ENCODE measurements at regions not wholly inside any gene's neighbourhood (a gene's known extent, or its start where the extent isn't known, plus 50 kb on each side); places are given as distances from the start of the nearest gene placed in this dataset.
"Not testable (repeated sequence)": the region's sequence is repeated elsewhere in the genome, so short reads cannot be mapped to it uniquely, and the experiment has no call there.

GRCh38 chr10:95137990-95138625, 55.9 kb upstream of the ACSM6 start:
- DNase-seq (ENCODE audit: low read depth), result not testable (repeated sequence)

GRCh38 chr10:95134490-95134889, 59.5 kb upstream of the ACSM6 start:
- no peak for DNase-seq (ENCODE audit: low read depth)

GRCh38 chr10:95133997-95134396, 60.0 kb upstream of the ACSM6 start:
- peak; percentile 2 for DNase-seq (ENCODE audit: low read depth)

- peak; percentile 52 for DNase-seq (ENCODE audit: low read depth)
Observed at GRCh38 chr10:95133016-95133752, 60.9 kb upstream of the ACSM6 start.

- not testable (repeated sequence) for DNase-seq (ENCODE audit: low read depth)
Observed at GRCh38 chr10:95130429-95130828, 61.1 kb upstream of the CYP2C8 start.

GRCh38 chr10:95125582-95125981, 56.3 kb upstream of the CYP2C8 start:
- no peak for DNase-seq (ENCODE audit: low read depth)

- no peak for DNase-seq (ENCODE audit: low read depth)
Observed at GRCh38 chr10:95122736-95123135, 53.4 kb upstream of the CYP2C8 start.

GRCh38 chr10:95121904-95122303, 52.6 kb upstream of the CYP2C8 start:
- peak; percentile 19 for DNase-seq (ENCODE audit: low read depth)

Data from renal cortical epithelial cell (primary cell).